Adrenal gland (tissue), 9 donors: ENCODE measurements at regions not wholly inside any gene's neighbourhood (a gene's known extent, or its start where the extent isn't known, plus 50 kb on each side); places are given as distances from the start of the nearest gene placed in this dataset.
"Not testable (repeated sequence)": the region's sequence is repeated elsewhere in the genome, so short reads cannot be mapped to it uniquely, and the experiment has no call there.

ENCODE experiments used
- DNase-seq, 7 donors: peaks; one replicate each; pipeline ENCODE4 v3.0.0-alpha.2; 2019 to 2020
- H3K27ac ChIP-seq, 5 donors: fragments of 200-600 bp; sonication (generic) in 4 of 5; 1 replicate in 3 of 5; 2 replicates in 2 of 5; pipeline versions ENCODE4 v1.5.1 to v1.8.0; 2016 to 2020; ENCODE audit warnings: mild to moderate bottlenecking in 1 of 5
- H3K27me3 ChIP-seq: fragments of 200-600 bp; 2 replicates; pipeline ENCODE4 v1.8.0; 2021
- H3K36me3 ChIP-seq, 2 donors: fragments of 200-600 bp; replicated peaks in 1 of 2; 1 replicate in 1 of 2; 2 replicates in 1 of 2; pipeline versions ENCODE4 v1.5.1 to v1.8.0; 2018 to 2022
- H3K4me1 ChIP-seq, 2 donors: fragments of 200-600 bp; replicated peaks in 1 of 2; 1 replicate in 1 of 2; 2 replicates in 1 of 2; pipeline versions ENCODE4 v1.5.1 to v1.8.0; 2018 to 2021
- H3K4me3 ChIP-seq, 4 donors: fragments of 200-600 bp; sonication (generic) in 3 of 4; one replicate each; pipeline ENCODE4 v1.5.1; 2016 to 2018
- H3K9me3 ChIP-seq, 3 donors: fragments of 200-600 bp; sonication (generic) in 1 of 3; replicated peaks in 1 of 3; 1 replicate in 2 of 3; 2 replicates in 1 of 3; pipeline versions ENCODE4 v1.5.1 to v1.8.0; 2016 to 2021
- POLR2A ChIP-seq, 2 donors: fragments of 450-650 bp; IDR thresholded peaks; one replicate each; pipeline ENCODE4 v1.6.1; 2017; ENCODE audit warnings: antibody characterized with exemption in 2 of 2, mild to moderate bottlenecking in 2 of 2, moderate library complexity in 1 of 2
- WGBS, 4 donors: extraction: QIAGEN DNeasy Blood & Tissue Kit in 2 of 4; methylation state at CpG; one replicate each; pipeline versions ENCODE4 v1.1.5 to v1.1.7; 2013 to 2017; 5-methylcytosine and 5-hydroxymethylcytosine counted together
- intact Hi-C, 2 donors: fragments of 100-400 bp; cut with DNase I; formaldehyde crosslinking; loops; one replicate each; pipeline versions ENCODE4 v1.14.1 to v1.15.0; 2022 to 2023
- TF ChIP-seq, protein P1 (sequence below), 6 experiments: fragments of 450-650 bp in 4 of 6; fragments of 200-600 bp in 2 of 6; sonication (generic) in 1 of 6; IDR thresholded peaks; 1 replicate in 5 of 6; 2 replicates in 1 of 6; pipeline versions ENCODE4 v1.5.1 to v1.8.0; 2016 to 2021; ENCODE audit warnings: antibody characterized with exemption in 6 of 6, mild to moderate bottlenecking in 2 of 6, moderate library complexity in 1 of 6
- donor health status: healthy with polysubstance abuse.
- donor health status: Bipolar disorder and iron deficiency.
- donor health status: DM: yes; HTN: yes; CAD: no.
- donor health status: DM: no; HTN: no; CAD: no.
- donor health status: DM: no; HTN: no; CAD: no.

DNA sequence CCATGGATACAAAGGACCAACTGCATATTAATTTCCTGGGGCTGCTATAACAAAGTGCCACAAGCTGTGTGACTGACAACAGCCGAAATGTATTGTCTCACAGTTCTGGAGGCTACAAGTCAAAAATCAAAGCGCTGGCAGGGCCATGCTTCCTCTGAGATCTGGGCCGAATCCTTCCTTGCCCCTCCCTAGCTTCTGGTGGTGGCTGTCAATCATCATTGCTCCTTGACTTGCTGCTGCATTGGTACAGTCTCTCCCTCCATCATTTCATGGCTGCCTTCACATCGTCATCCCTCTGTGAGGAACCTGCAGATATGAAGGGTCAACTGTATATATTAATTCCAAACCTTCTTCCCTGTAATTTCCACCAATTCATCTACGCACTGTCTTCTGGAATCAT, 118.3 kb downstream of the EXOC5 start:
- DNase-seq, result no peak
- Histone ChIP-seq H3K36me3 (no peaks in the 10 kb centered on the region), H3K4me1 (no peaks in the 10 kb centered on the region), H3K27me3 (no peaks in the 10 kb centered on the region), H3K27ac (no peak overlapping the region), H3K9me3 (no peaks in the 10 kb centered on the region), H3K4me3 (no peak overlapping the region)
- 86 to 89% (median 87%) methylated on average over 5 of the region's 5 CpGs for WGBS, 4 donors
- intact Hi-C loops, result no loop called here
- TF ChIP-seq, protein P1, sequence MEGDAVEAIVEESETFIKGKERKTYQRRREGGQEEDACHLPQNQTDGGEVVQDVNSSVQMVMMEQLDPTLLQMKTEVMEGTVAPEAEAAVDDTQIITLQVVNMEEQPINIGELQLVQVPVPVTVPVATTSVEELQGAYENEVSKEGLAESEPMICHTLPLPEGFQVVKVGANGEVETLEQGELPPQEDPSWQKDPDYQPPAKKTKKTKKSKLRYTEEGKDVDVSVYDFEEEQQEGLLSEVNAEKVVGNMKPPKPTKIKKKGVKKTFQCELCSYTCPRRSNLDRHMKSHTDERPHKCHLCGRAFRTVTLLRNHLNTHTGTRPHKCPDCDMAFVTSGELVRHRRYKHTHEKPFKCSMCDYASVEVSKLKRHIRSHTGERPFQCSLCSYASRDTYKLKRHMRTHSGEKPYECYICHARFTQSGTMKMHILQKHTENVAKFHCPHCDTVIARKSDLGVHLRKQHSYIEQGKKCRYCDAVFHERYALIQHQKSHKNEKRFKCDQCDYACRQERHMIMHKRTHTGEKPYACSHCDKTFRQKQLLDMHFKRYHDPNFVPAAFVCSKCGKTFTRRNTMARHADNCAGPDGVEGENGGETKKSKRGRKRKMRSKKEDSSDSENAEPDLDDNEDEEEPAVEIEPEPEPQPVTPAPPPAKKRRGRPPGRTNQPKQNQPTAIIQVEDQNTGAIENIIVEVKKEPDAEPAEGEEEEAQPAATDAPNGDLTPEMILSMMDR (IDR thresholded peaks at IDR 0.05), result no peak
- no peak for TF ChIP-seq POLR2A (IDR thresholded peaks at IDR 0.05)

DNA sequence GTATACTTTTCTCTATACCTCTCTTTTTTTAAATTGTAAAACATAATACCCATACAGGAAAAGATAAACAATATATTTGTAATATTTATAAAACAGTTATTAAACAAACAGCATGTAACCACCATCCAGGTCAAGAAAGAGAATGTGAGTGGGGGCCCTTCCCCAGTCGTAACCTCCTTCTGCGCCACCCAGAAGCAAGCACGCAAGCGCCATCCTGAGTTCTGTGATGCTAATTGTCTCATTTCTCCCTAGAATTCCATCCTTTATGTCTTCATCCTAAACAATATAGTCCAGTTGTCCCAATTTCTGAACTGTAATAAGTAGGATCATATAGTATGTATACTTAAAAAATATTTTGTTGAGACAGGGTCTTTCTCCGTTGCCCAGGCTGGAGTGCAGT, 129.5 kb downstream of the EXOC5 start:
- Histone ChIP-seq H3K27me3 (no peaks in the 10 kb centered on the region), H3K9me3 (no peaks in the 10 kb centered on the region), H3K4me3 (no peak overlapping the region), H3K4me1 (no peaks in the 10 kb centered on the region), H3K36me3 (no peaks in the 10 kb centered on the region), H3K27ac (no peak overlapping the region)
- no peak for TF ChIP-seq POLR2A (IDR thresholded peaks at IDR 0.05)
- TF ChIP-seq, protein P1 (IDR thresholded peaks at IDR 0.05), result no peak
- DNase-seq, result no peak
- 86 to 94% (median 90%) methylated on average over 5 of the region's 5 CpGs for WGBS, 4 donors
- intact Hi-C loops, result no loop called here

DNA sequence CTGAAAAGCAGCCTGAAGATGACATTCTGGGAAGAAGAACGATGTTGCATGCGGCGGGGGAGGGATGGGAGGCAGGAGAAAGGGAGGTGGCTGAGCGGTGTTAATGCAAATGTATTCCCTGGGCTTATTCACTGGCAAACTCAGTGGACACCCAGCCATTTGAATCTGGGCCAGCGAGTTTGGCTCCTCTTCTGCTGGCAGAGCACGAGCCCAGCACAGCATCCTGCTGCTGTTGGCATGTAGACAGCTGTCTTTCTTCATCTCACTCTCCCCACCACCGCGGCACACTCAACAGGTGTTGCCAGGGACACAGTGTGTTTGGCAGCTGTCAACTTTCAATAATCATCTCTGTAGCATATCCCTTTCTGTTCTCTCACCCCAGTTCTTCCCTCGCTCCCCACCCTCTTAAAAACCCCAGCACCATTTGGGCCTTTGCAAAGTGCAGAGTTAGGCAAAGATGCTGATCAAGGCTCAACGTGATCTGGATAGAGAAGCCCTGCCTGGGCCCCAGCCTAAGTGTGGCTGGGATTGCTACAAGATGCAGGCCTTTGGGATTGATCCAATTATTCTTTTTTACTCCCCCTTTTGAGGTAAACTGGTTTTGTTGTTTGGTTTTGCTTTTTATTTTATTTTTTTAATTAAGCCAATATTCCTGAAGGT, 131.9 kb downstream of the EXOC5 start:
- Histone ChIP-seq H3K4me3 (no peak overlapping the region), H3K27me3 (no peaks in the 10 kb centered on the region), H3K36me3 (no peaks in the 10 kb centered on the region), H3K27ac (no peak overlapping the region), H3K9me3 (no peaks in the 10 kb centered on the region), H3K4me1 (no peaks in the 10 kb centered on the region)
- intact Hi-C loops, result no loop called here
- 66 to 73% (median 69%) methylated on average over 10 of the region's 10 CpGs for WGBS, 4 donors
- DNase-seq, result no peak
- no peak for TF ChIP-seq POLR2A (IDR thresholded peaks at IDR 0.05)
- TF ChIP-seq, protein P1 (IDR thresholded peaks at IDR 0.05), result no peak

DNA sequence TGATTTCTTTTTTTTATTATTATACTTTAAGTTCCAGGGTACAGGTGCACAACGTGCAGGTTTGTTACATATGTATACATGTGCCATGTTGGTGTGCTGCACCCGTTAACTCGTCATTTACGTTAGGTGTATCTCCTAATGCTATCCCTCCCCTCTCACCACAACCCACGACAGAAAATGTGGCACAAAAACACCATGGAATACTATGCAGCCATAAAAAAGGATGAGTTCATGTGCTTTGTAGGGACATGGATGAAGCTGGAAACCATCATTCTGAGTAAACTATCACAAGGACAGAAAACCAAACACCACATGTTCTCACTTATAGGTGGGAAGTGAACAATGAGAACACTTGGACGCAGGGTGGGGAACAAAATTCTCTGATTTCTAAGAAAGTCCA, 140.9 kb downstream of the EXOC5 start:
- H3K27ac ChIP-seq, H3K4me1 ChIP-seq, DNase-seq, H3K9me3 ChIP-seq, H3K4me3 ChIP-seq, H3K27me3 ChIP-seq, intact Hi-C loops, H3K36me3 ChIP-seq: not testable (repeated sequence)
- WGBS, 4 donors, result 86 to 91% (median 89%) methylated on average over 6 of the region's 6 CpGs

DNA sequence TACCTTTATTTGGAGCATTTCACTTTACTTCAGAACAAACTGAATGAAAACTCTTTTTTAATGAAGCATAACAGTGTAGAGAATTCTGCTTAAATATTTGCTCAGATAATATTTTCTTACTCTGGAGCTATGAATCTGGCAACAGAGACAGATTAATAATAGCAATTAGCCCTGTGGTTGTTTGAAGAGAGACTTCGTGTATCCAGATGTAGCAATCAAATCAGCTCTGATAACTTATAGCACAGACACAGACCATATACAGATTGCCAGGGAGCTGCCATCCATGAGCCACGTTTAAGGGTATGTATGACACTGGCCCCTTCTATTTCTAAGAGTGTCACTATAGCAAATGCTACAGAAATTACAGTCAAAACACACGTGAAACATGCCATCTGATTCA, 146.6 kb downstream of the EXOC5 start:
- no peaks in the 10 kb centered on the region for H3K36me3 ChIP-seq
- TF ChIP-seq, protein P1 (IDR thresholded peaks at IDR 0.05), result no peak
- no peak for TF ChIP-seq POLR2A (IDR thresholded peaks at IDR 0.05)
- H3K4me1 ChIP-seq, result no peaks in the 10 kb centered on the region
- H3K27me3 ChIP-seq, result no peaks in the 10 kb centered on the region
- H3K4me3 ChIP-seq, result no peak overlapping the region
- no peaks in the 10 kb centered on the region for H3K9me3 ChIP-seq
- intact Hi-C loops, result no loop called here
- no peak overlapping the region for H3K27ac ChIP-seq
- DNase-seq, result no peak
- 44 to 50% (median 49%) methylated on average over 3 of the region's 3 CpGs for WGBS, 4 donors

DNA sequence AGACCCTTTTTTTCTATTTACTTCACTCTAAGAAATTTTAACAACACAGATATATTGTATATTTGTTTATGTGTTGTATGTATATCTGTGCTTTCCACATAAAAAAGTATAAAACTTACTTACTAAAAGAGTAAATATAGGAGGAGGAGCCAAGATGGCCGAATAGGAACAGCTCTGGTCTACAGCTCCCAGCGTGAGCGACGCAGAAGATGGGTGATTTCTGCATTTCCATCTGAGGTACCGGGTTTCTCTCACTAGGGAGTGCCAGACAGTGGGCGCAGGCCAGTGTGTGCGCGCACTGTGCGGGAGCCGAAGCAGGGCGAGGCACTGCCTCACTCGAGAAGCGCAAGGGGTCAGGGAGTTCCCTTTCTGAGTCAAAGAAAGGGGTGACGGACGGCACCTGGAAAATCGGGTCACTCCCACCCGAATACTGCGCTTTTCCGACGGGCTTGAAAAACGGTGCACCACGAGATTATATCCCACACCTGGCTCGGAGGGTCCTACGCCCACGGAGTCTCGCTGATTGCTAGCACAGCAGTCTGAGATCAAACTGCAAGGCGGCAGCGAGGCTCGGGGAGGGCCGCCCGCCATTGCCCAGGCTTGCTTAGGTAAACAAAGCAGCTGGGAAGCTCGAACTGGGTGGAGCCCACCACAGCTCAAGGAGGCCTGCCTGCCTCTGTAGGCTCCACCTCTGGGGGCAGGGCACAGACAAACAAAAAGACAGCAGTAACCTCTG, 156.5 kb downstream of the EXOC5 start:
- H3K27ac ChIP-seq, H3K4me3 ChIP-seq, H3K27me3 ChIP-seq, H3K9me3 ChIP-seq, DNase-seq, H3K4me1 ChIP-seq, H3K36me3 ChIP-seq, intact Hi-C loops: not testable (repeated sequence)
- 71 to 91% (median 78%) methylated on average over 12 to 31 of the region's 32 CpGs for WGBS, 4 donors

DNA sequence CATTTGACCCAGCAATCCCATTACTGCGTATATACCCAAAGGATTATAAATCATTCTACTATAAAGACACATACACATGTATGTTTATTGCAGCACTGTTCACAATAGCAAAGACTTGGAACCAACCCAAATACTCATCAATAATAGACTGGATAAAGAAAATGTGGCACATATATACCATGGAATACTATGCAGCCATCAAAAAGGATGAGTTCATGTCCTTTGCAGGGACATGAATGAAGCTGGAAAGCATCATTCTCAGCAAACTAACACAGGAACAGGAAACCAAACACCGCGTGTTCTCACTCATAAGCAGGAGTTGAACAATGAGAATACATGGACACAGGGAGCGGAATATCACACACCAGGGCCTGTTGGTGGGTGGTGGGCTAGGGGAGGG, 158.3 kb downstream of the EXOC5 start:
- H3K27ac ChIP-seq, H3K9me3 ChIP-seq, DNase-seq, H3K27me3 ChIP-seq, H3K4me3 ChIP-seq, intact Hi-C loops, H3K4me1 ChIP-seq, H3K36me3 ChIP-seq: not testable (repeated sequence)
- WGBS, 4 donors, result 89 to 100% (median 97%) methylated on average over 4 of the region's 4 CpGs
